Gastrocnemius medialis (tissue), 4 donors: ENCODE measurements at regions not wholly inside any gene's neighbourhood (a gene's known extent, or its start where the extent isn't known, plus 50 kb on each side); places are given as distances from the start of the nearest gene placed in this dataset.

Source experiments
- ATAC-seq, 2 donors: fragments of 150-250 bp; one replicate each; pipeline ENCODE4 v1.9.1; 2016
- DNase-seq, 2 donors: peaks; one replicate each; pipeline ENCODE4 v3.0.0-alpha.2; 2019
- H3K27ac ChIP-seq, 4 donors: fragments of 200-600 bp; sonication (generic); 1 replicate in 1 of 4; 2 replicates in 3 of 4; pipeline ENCODE4 v1.5.1; 2016 to 2018; ENCODE audit warnings: mild to moderate bottlenecking in 2 of 4, moderate library complexity in 1 of 4
- H3K27me3 ChIP-seq, 3 donors: fragments of 200-600 bp; sonication (generic) in 2 of 3; 1 replicate in 1 of 3; 2 replicates in 2 of 3; pipeline versions ENCODE4 v1.5.1 to v1.6.0; 2016 to 2019; ENCODE audit warnings: mild to moderate bottlenecking in 1 of 3, moderate library complexity in 1 of 3
- H3K36me3 ChIP-seq, 2 donors: fragments of 200-600 bp; sonication (generic) in 1 of 2; one replicate each; pipeline ENCODE4 v1.5.1; 2017 to 2018
- H3K4me1 ChIP-seq, 2 donors: fragments of 200-600 bp; sonication (generic) in 1 of 2; one replicate each; pipeline ENCODE4 v1.5.1; 2016 to 2017; ENCODE audit warnings: mild to moderate bottlenecking in 2 of 2
- H3K4me3 ChIP-seq, 4 donors: fragments of 200-600 bp; sonication (generic) in 3 of 4; 1 replicate in 1 of 4; 2 replicates in 3 of 4; pipeline ENCODE4 v1.5.1; 2016 to 2019; ENCODE audit warnings: mild to moderate bottlenecking in 2 of 4
- H3K9me3 ChIP-seq, 3 donors: fragments of 200-600 bp; sonication (generic) in 2 of 3; 1 replicate in 1 of 3; 2 replicates in 2 of 3; pipeline ENCODE4 v1.5.1; 2016 to 2019
- CTCF ChIP-seq, 5 experiments: fragments of 450-650 bp in 3 of 5; fragments of 200-600 bp in 2 of 5; sonication (generic) in 2 of 5; IDR thresholded peaks in 4 of 5; conservative IDR thresholded peaks in 1 of 5; 1 replicate in 4 of 5; 2 replicates in 1 of 5; pipeline ENCODE4 v1.5.1; 2016 to 2019; ENCODE audit warnings: antibody characterized with exemption in 5 of 5, mild to moderate bottlenecking in 3 of 5, moderate library complexity in 3 of 5
- POLR2A ChIP-seq, 2 donors: fragments of 450-650 bp; IDR thresholded peaks; one replicate each; pipeline ENCODE4 v1.6.1; 2017; ENCODE audit warnings: antibody characterized with exemption in 2 of 2, mild to moderate bottlenecking in 2 of 2, moderate library complexity in 2 of 2
- in situ Hi-C, 4 donors: fragments of 200-750 bp; cut with MboI; loops; one replicate each; pipeline versions ENCODE4 v1.15.0 to v1.8.0; 2017; ENCODE audit warnings: low sequenced_read_pairs in 4 of 4
- intact Hi-C: fragments of 100-400 bp; cut with DNase I; formaldehyde crosslinking; loops from one replicate; pipeline ENCODE4 v1.15.1; 2023; ENCODE audit warnings: low total_unique reads

- no peaks in the 10 kb centered on the region for H3K36me3 ChIP-seq
- ATAC-seq = no peak
- no peak overlapping the region for H3K27ac ChIP-seq
- TF ChIP-seq CTCF (IDR thresholded peaks at IDR 0.05 in 4 of 5, conservative IDR thresholded peaks at IDR 0.05 in 1 of 5) = no peak
- no peak for TF ChIP-seq POLR2A (IDR thresholded peaks at IDR 0.05)
- intact Hi-C loops (no loop called here), in situ Hi-C loops (no loop called here)
- H3K27me3 ChIP-seq = no peaks in the 10 kb centered on the region
- peaks cover 23 to 25% of the 10 kb centered on the region in 2 donors for H3K4me1 ChIP-seq
- H3K4me3 ChIP-seq = no peak overlapping the region
- no peaks in the 10 kb centered on the region for H3K9me3 ChIP-seq
- DNase-seq = no peak
These were observed 110.1 kb downstream of the DLL1 start for GRCh38 chr6:170180671-170181337.

- no peak for TF ChIP-seq CTCF (IDR thresholded peaks at IDR 0.05 in 4 of 5, conservative IDR thresholded peaks at IDR 0.05 in 1 of 5)
- no peak for TF ChIP-seq POLR2A (IDR thresholded peaks at IDR 0.05)
- no peaks in the 10 kb centered on the region for H3K27me3 ChIP-seq
- intact Hi-C loops = loop anchor here (2.0 to 5.0 kb wide), 4 partner anchors 48 to 131 kb away; no protein-coding TSS in a partner anchor
These were observed 111.1 kb downstream of the DLL1 start for GRCh38 chr6:170179616-170180324.

GRCh38 chr6:170178561-170179477 lies 112.1 kb downstream of the DLL1 start:
- ATAC-seq (peak; percentile 67 to 81), DNase-seq (peak; percentile 75 to 82)
- TF ChIP-seq POLR2A (IDR thresholded peaks at IDR 0.05) (no peak), CTCF (IDR thresholded peaks at IDR 0.05 in 4 of 5, conservative IDR thresholded peaks at IDR 0.05 in 1 of 5) (no peak)
- H3K4me3 ChIP-seq = no peak overlapping the region
- in situ Hi-C loops = no loop called here
- no peaks in the 10 kb centered on the region for H3K27me3 ChIP-seq
- H3K36me3 ChIP-seq = no peaks in the 10 kb centered on the region
- H3K4me1 ChIP-seq = peaks cover 23 to 26% of the 10 kb centered on the region in 2 donors
- no peaks in the 10 kb centered on the region for H3K9me3 ChIP-seq
- H3K27ac ChIP-seq = peak overlapping the region; percentile 28 to 77 (median 60)
- intact Hi-C loops = loop anchor here (2.0 to 5.0 kb wide), 4 partner anchors 48 to 130 kb away; no protein-coding TSS in a partner anchor

More at GRCh38 chr6:170179616-170180324, 111.1 kb downstream of the DLL1 start:
- Histone ChIP-seq H3K9me3 (no peaks in the 10 kb centered on the region), H3K4me3 (no peak overlapping the region), H3K36me3 (no peaks in the 10 kb centered on the region), H3K4me1 (peaks cover 23 to 25% of the 10 kb centered on the region in 2 donors), H3K27ac (peak overlapping the region in 2 of 4 donors; percentile 69 to 77)
- in situ Hi-C loops = no loop called here
- no peak for ATAC-seq
- DNase-seq = no peak

GRCh38 chr6:170177772-170178560 lies 112.9 kb downstream of the DLL1 start:
- H3K4me3 ChIP-seq = no peak overlapping the region
- H3K27ac ChIP-seq = peak overlapping the region; percentile 28 to 77 (median 60)
- H3K4me1 ChIP-seq = peaks cover 23 to 30% of the 10 kb centered on the region in 2 donors
- in situ Hi-C loops = no loop called here
- intact Hi-C loops = loop anchor here (2.0 to 5.0 kb wide), 4 partner anchors 49 to 129 kb away; no protein-coding TSS in a partner anchor
- H3K36me3 ChIP-seq = no peaks in the 10 kb centered on the region
- H3K27me3 ChIP-seq = no peaks in the 10 kb centered on the region
- no peaks in the 10 kb centered on the region for H3K9me3 ChIP-seq
- DNase-seq = no peak
- TF ChIP-seq CTCF (IDR thresholded peaks at IDR 0.05 in 4 of 5, conservative IDR thresholded peaks at IDR 0.05 in 1 of 5) (no peak), POLR2A (IDR thresholded peaks at IDR 0.05) (no peak)
- ATAC-seq = no peak
